Smooth muscle cell (in vitro differentiated cells): ENCODE measurements at regions not wholly inside any gene's neighbourhood (a gene's known extent, or its start where the extent isn't known, plus 50 kb on each side); places are given as distances from the start of the nearest gene placed in this dataset.

Source experiments
- DNase-seq: peaks from one replicate; lab custom pipeline; 2025; ENCODE audit not compliant: unreplicated experiment; lab: John Stamatoyannopoulos, UW
- H2AFZ ChIP-seq: fragments of 200-600 bp; sonication (generic); 2 replicates; pipeline ENCODE4 v1.6.0; 2016; ENCODE audit warnings: antibody characterized with exemption, low read depth, mild to moderate bottlenecking
- H3F3A ChIP-seq: fragments of 200-600 bp; sonication (generic); 2 replicates; pipeline ENCODE4 v1.6.0; 2017; ENCODE audit warnings: antibody characterized with exemption, low read depth
- H3K27ac ChIP-seq: fragments of 200-600 bp; sonication (generic); 2 replicates; pipeline ENCODE4 v1.5.1; 2016; ENCODE audit warnings: low read depth, mild to moderate bottlenecking
- H3K27me3 ChIP-seq: fragments of 200-600 bp; sonication (generic); 2 replicates; pipeline ENCODE4 v1.6.1; 2016; ENCODE audit warnings: low read depth, mild to moderate bottlenecking
- H3K36me3 ChIP-seq: fragments of 200-600 bp; sonication (generic); 2 replicates; pipeline ENCODE4 v1.5.1; 2016; ENCODE audit warnings: low read depth
- H3K4me1 ChIP-seq: fragments of 200-600 bp; sonication (generic); 2 replicates; pipeline ENCODE4 v1.5.1; 2016; ENCODE audit warnings: low read depth
- H3K4me2 ChIP-seq: fragments of 200-600 bp; sonication (generic); 2 replicates; pipeline ENCODE4 v1.6.0; 2016; ENCODE audit warnings: mild to moderate bottlenecking
- H3K4me3 ChIP-seq: fragments of 200-600 bp; sonication (generic); 2 replicates; pipeline ENCODE4 v1.5.1; 2016; ENCODE audit warnings: mild to moderate bottlenecking
- H3K79me2 ChIP-seq: fragments of 200-600 bp; sonication (generic); 2 replicates; pipeline ENCODE4 v1.6.0; 2016; ENCODE audit warnings: low read depth, mild to moderate bottlenecking
- H3K9ac ChIP-seq: fragments of 200-600 bp; sonication (generic); 2 replicates; pipeline ENCODE4 v1.6.0; 2016; ENCODE audit warnings: low read depth
- H3K9me3 ChIP-seq: fragments of 200-600 bp; sonication (generic); replicated peaks from 2 replicates; pipeline ENCODE4 v1.5.1; 2016; ENCODE audit warnings: low read depth
- H4K20me1 ChIP-seq: fragments of 200-600 bp; sonication (generic); 2 replicates; pipeline ENCODE4 v1.6.0; 2016; ENCODE audit warnings: low read depth
- WGBS: methylation state at CpG from one replicate; pipeline ENCODE4 v1.1.7; 2016; ENCODE audit warnings: low lambda C conversion rate; 5-methylcytosine and 5-hydroxymethylcytosine counted together
- TF ChIP-seq, protein P1 (sequence below): fragments of 200-600 bp; sonication (generic); IDR thresholded peaks from 2 replicates; pipeline ENCODE4 v1.5.1; 2017; ENCODE audit warnings: borderline replicate concordance, mild to moderate bottlenecking, antibody characterized with exemption; ENCODE audit not compliant: insufficient read depth, poor library complexity, severe bottlenecking

DNA sequence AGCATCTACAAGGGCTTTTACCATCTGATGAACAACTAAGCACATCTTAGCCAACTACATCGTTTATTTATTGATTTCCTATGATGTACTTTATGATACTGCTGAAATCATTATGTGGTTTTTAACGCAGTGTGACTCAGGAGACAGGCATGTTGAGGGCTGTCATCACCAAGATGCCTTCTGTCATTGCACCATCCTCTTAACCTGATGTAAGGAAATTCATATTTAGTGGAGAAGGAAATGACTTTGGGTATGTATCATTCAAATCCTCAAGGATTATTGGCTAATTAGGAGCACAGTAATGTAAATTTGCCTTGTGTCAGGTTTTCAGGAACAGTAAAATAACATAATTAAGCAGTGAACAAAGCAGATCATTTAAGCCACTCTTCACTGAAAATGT, 138.5 kb upstream of the MGMT start:
- Histone ChIP-seq H3K9me3 (no peaks in the 10 kb centered on the region), H2AFZ (no peak overlapping the region), H3F3A (no peaks in the 10 kb centered on the region), H3K79me2 (no peaks in the 10 kb centered on the region), H3K9ac (no peak overlapping the region), H3K4me3 (no peak overlapping the region), H3K4me2 (no peak overlapping the region), H3K27me3 (no peaks in the 10 kb centered on the region), H3K36me3 (no peaks in the 10 kb centered on the region), H4K20me1 (no peaks in the 10 kb centered on the region), H3K4me1 (no peaks in the 10 kb centered on the region), H3K27ac (no peak overlapping the region)
- TF ChIP-seq, protein P1, sequence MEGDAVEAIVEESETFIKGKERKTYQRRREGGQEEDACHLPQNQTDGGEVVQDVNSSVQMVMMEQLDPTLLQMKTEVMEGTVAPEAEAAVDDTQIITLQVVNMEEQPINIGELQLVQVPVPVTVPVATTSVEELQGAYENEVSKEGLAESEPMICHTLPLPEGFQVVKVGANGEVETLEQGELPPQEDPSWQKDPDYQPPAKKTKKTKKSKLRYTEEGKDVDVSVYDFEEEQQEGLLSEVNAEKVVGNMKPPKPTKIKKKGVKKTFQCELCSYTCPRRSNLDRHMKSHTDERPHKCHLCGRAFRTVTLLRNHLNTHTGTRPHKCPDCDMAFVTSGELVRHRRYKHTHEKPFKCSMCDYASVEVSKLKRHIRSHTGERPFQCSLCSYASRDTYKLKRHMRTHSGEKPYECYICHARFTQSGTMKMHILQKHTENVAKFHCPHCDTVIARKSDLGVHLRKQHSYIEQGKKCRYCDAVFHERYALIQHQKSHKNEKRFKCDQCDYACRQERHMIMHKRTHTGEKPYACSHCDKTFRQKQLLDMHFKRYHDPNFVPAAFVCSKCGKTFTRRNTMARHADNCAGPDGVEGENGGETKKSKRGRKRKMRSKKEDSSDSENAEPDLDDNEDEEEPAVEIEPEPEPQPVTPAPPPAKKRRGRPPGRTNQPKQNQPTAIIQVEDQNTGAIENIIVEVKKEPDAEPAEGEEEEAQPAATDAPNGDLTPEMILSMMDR = no peak
- DNase-seq = no peak
- 22% methylated on average over 2 of the region's 2 CpGs for WGBS

DNA sequence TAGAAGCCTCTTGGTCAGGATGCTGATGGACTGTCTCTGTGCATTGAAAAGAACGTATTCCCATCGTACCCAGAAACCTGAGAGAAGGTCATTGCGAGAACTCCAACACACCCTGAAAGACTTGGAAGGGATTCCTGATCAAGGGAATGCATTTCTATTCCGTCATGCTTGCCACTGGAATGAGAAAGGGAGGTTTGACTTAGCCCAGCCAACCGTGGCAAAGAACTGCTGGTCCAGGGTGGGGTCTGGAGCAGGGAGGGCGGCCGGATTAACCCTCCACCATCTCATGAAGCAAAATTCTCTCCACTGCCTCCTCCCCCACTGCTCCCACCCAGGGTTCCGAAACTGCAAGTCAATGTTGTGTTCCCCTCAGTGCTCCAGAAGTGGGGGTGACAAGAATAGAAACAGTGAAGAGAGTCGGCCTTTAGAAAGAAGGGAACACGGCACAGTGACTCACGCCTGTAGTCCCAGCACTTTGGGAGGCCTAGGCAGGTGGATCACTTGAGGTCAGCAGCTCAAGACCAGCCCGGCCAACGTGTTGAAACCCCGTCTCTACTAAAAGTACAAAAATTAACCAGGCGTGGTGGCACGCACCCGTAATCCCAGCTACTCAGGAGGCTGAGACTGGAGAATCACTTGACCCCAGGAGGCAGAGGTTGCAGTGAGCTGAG, 137.5 kb upstream of the MGMT start:
- Histone ChIP-seq H3K9ac (no peak overlapping the region), H3K4me3 (no peak overlapping the region), H3K27me3 (no peaks in the 10 kb centered on the region), H4K20me1 (no peaks in the 10 kb centered on the region), H2AFZ (no peak overlapping the region), H3K4me1 (no peaks in the 10 kb centered on the region), H3K4me2 (no peak overlapping the region), H3K27ac (no peak overlapping the region), H3K9me3 (no peaks in the 10 kb centered on the region), H3K36me3 (no peaks in the 10 kb centered on the region), H3F3A (no peaks in the 10 kb centered on the region), H3K79me2 (no peaks in the 10 kb centered on the region)
- WGBS = 93% methylated on average over 14 of the region's 17 CpGs
- DNase-seq = no peak
- TF ChIP-seq, protein P1 = no peak

DNA sequence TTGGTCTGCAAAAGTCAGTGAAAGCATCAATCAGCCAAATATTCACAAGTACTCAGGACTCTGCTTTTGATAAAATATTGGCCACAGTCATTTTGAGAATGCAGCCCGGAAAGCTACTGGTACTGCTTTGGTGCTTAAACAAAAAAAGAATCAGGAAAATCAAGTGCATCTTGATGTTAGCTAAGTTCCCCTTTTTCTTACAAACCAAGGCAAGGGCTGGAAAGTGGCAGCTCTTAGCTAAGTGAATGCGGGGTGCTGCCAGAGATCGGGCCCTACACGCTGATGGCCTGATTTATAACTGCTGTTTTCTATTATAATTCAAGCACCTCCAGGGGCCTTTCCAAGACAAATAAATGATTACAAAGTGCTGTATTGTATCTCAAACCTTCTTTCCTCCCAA, 136.8 kb upstream of the MGMT start:
- TF ChIP-seq, protein P1 = no peak
- 96% methylated on average over 4 of the region's 4 CpGs for WGBS

DNA sequence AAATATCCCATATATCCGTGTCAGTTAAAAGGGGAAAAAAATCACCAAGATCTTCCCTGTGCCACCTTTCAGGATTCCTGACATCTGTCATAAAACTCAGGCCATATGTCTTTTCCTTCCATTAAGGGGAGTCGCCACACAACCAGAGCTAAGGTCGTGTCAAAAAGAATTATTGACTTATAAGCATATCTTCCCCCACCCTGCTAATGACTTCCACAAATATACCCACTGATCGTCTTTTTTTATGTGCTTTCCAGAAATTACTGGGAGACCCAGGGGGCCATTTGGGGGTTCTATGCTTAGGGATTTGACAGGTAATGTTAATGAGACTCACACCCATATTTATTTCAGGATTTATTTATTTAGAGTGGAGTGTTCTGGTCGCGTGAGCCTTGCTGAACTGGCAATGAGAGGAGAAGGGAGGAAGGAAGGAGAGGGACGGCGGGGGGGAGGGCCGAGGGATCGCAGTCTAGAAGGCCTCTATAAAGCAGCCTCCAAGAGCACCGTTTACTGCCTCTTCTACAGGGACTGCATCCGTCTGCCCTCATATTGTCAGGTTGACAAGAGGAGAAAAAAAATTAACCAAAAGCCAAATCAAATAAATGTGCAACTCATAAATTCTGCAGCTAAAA, 135.7 kb upstream of the MGMT start:
- H3F3A ChIP-seq = no peaks in the 10 kb centered on the region
- DNase-seq = no peak
- no peaks in the 10 kb centered on the region for H3K79me2 ChIP-seq
- WGBS = 91% methylated on average over 12 of the region's 12 CpGs
- TF ChIP-seq, protein P1 = no peak
- H3K27me3 ChIP-seq = no peaks in the 10 kb centered on the region
- H3K27ac ChIP-seq = no peak overlapping the region
- H3K36me3 ChIP-seq = no peaks in the 10 kb centered on the region
- H3K4me2 ChIP-seq = no peak overlapping the region
- no peaks in the 10 kb centered on the region for H3K9me3 ChIP-seq
- no peak overlapping the region for H2AFZ ChIP-seq
- H3K4me3 ChIP-seq = no peak overlapping the region
- H3K9ac ChIP-seq = no peak overlapping the region
- no peaks in the 10 kb centered on the region for H4K20me1 ChIP-seq
- no peaks in the 10 kb centered on the region for H3K4me1 ChIP-seq

More for the DNA sequence above, 136.8 kb upstream of the MGMT start:
- Histone ChIP-seq H3K36me3 (no peaks in the 10 kb centered on the region), H3K9me3 (no peaks in the 10 kb centered on the region), H3K4me3 (no peak overlapping the region), H3K9ac (no peak overlapping the region), H2AFZ (no peak overlapping the region), H3K27ac (no peak overlapping the region), H4K20me1 (no peaks in the 10 kb centered on the region), H3K79me2 (no peaks in the 10 kb centered on the region), H3K4me1 (no peaks in the 10 kb centered on the region), H3K27me3 (no peaks in the 10 kb centered on the region), H3K4me2 (no peak overlapping the region), H3F3A (no peaks in the 10 kb centered on the region)
- no peak for DNase-seq
